Panc1 (cell line): ENCODE measurements at regions not wholly inside any gene's neighbourhood (a gene's known extent, or its start where the extent isn't known, plus 50 kb on each side); places are given as distances from the start of the nearest gene placed in this dataset.
"Not testable (repeated sequence)": the region's sequence is repeated elsewhere in the genome, so short reads cannot be mapped to it uniquely, and the experiment has no call there.

Experiments
- ATAC-seq: fragments of 200-7000 bp; cut with Tn5 transposase; 2 replicates; pipeline ENCODE4 v1.9.1; 2020; ENCODE audit warnings: mild to moderate bottlenecking, moderate library complexity
- BruUV-seq: library from RNA; stranded (reverse); fragments of 400-500 nt; replicated peaks from 2 replicates; lab custom pipeline; 2021; lab: Mats Ljungman, UMichigan
- CTCF ChIA-PET: fragments of 300-600 bp; sonication (Branson Sonifier 250); formaldehyde crosslinking; loops from one replicate; lab custom pipeline; 2022; ENCODE audit warnings: antibody characterized with exemption; lab: Charles Lee
- POLR2A ChIA-PET: fragments of 300-600 bp; sonication (Branson Sonifier 250); formaldehyde crosslinking; loops from one replicate; lab custom pipeline; 2022; ENCODE audit warnings: antibody characterized with exemption; lab: Charles Lee
- DNase-seq: peaks from one replicate; pipeline ENCODE4 v3.0.0-alpha.2; 2010; ENCODE audit warnings: low read depth, low spot score
- H3K27ac ChIP-seq: 2 replicates; pipeline ENCODE4 v1.5.1; 2011; ENCODE audit warnings: mild to moderate bottlenecking, low read length, inconsistent platforms
- H3K27me3 ChIP-seq: fragments of 200-500 bp; sonication (Bioruptor generic); 2 replicates; pipeline ENCODE4 v1.6.0; 2014; ENCODE audit warnings: low read length, inconsistent platforms; ENCODE audit not compliant: control insufficient read depth, insufficient read depth
- H3K36me3 ChIP-seq: fragments of 200-500 bp; sonication (Bioruptor generic); 2 replicates; pipeline ENCODE4 v1.5.1; 2014; ENCODE audit warnings: inconsistent platforms, mild to moderate bottlenecking, low read length, moderate library complexity; ENCODE audit not compliant: control insufficient read depth, insufficient read depth
- H3K4me1 ChIP-seq: 2 replicates; pipeline ENCODE4 v1.5.1; 2011; ENCODE audit warnings: inconsistent platforms, mild to moderate bottlenecking, low read length, moderate library complexity; ENCODE audit not compliant: control insufficient read depth, insufficient read depth
- H3K4me3 ChIP-seq, 2 experiments: 2 replicates each; pipeline ENCODE4 v1.5.1; 2011 to 2012; ENCODE audit warnings: low read depth in 2 of 2, low read length in 2 of 2, mild to moderate bottlenecking in 2 of 2, inconsistent platforms in 1 of 2, moderate library complexity in 1 of 2
- H3K9me3 ChIP-seq: fragments of 200-500 bp; sonication (Bioruptor generic); 2 replicates; pipeline ENCODE4 v1.5.1; 2014; ENCODE audit warnings: low read depth, mild to moderate bottlenecking, inconsistent platforms, low read length, moderate library complexity; ENCODE audit not compliant: control insufficient read depth, insufficient read depth
- POLR2AphosphoS5 ChIP-seq: IDR thresholded peaks from 2 replicates; pipeline ENCODE4 v1.6.1; 2012; ENCODE audit warnings: mild to moderate bottlenecking, low read depth, low read length, moderate library complexity
- SIN3A ChIP-seq: IDR thresholded peaks from 2 replicates; pipeline ENCODE4 v1.6.1; 2012; ENCODE audit warnings: low read depth, mild to moderate bottlenecking, low read length, moderate library complexity, borderline replicate concordance; ENCODE audit not compliant: insufficient read depth
- TCF7L2 ChIP-seq: IDR thresholded peaks from 2 replicates; pipeline ENCODE4 v1.6.1; 2011; ENCODE audit warnings: mild to moderate bottlenecking, low read depth, low read length, inconsistent platforms
- in situ Hi-C: cut with HindIII; loops from 2 replicates; pipeline ENCODE4 v1.10.0; 2016; ENCODE audit warnings: low sequenced_read_pairs, low pct_unique_long_range_greater_than_20kb
- intact Hi-C: fragments of 100-400 bp; cut with micrococcal nuclease; formaldehyde crosslinking; loops from one replicate; pipeline ENCODE4 v1.10.0; 2022; ENCODE audit not compliant: unreplicated experiment
- TF ChIP-seq, protein P1 (sequence below): fragments of 450-650 bp; IDR thresholded peaks from 2 replicates; pipeline ENCODE4 v1.5.1; 2017; ENCODE audit warnings: mild to moderate bottlenecking
- TF ChIP-seq, protein P2 (sequence below), 2 experiments: IDR thresholded peaks; 2 replicates each; pipeline ENCODE4 v1.6.1; 2011 to 2012; ENCODE audit warnings: low read depth in 2 of 2, control low read depth in 1 of 2, low read length in 1 of 2, mild to moderate bottlenecking in 1 of 2, moderate library complexity in 1 of 2; ENCODE audit not compliant: insufficient read depth in 1 of 2

DNA sequence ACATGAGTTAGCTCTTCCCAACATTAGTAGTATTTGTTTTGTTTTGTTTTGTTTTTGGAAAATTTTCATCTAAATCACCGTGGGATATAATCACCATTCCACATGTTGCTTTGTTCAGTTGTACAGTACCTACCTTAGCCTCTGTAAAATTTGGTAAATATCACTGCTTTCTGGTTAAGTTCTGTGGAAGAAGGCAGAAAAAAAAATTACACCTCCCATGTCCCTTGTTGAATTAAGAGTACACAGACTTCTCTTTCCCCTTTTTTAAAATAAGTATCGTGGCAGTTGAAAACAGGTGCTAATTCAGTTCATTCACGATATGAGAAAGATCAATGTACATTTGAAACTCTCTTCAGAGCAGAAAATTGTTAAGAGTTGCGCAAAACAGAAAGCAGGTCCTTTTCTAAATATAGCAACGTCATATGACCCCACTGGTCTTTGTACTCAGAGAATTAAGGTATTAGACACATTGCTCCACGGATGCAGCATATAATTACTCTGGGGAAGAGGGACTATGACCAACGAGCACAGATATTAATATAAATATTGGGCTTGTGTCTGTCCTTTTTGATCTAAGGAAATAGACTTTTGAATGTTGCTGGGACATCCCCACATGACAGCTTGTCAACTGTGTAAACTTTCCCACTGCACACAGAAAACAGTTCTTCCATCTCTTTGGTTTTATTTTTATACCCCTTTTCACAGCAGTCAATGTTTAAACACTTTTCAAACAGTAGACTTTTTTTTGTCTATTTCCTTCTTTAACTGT, 58.6 kb upstream of the ZNF217 start:
- Histone ChIP-seq H3K27ac (peak overlapping the region; percentile 100), H3K27me3 (no peaks in the 10 kb centered on the region), H3K36me3 (no peaks in the 10 kb centered on the region), H3K4me3 (peak overlapping the region in 1 of 2 experiments; percentile 18; a peak in 1 of 4 replicates), H3K9me3 (no peaks in the 10 kb centered on the region), H3K4me1 (peaks cover 46% of the 10 kb centered on the region)
- peak; percentile 32; the same call in 1 of the 2 replicates for ATAC-seq
- DNase-seq: no peak
- intact Hi-C loops (no loop called here), in situ Hi-C loops (no loop called here)
- ChIA-PET CTCF (no interaction called here), POLR2A (interaction anchor here (0.8 to 1.3 kb wide), 2 partner anchors 9 to 10 kb away, joined by 3 to 4 read pairs; no protein-coding TSS in a partner anchor)
- no peak for TF ChIP-seq SIN3A
- TF ChIP-seq, protein P1, sequence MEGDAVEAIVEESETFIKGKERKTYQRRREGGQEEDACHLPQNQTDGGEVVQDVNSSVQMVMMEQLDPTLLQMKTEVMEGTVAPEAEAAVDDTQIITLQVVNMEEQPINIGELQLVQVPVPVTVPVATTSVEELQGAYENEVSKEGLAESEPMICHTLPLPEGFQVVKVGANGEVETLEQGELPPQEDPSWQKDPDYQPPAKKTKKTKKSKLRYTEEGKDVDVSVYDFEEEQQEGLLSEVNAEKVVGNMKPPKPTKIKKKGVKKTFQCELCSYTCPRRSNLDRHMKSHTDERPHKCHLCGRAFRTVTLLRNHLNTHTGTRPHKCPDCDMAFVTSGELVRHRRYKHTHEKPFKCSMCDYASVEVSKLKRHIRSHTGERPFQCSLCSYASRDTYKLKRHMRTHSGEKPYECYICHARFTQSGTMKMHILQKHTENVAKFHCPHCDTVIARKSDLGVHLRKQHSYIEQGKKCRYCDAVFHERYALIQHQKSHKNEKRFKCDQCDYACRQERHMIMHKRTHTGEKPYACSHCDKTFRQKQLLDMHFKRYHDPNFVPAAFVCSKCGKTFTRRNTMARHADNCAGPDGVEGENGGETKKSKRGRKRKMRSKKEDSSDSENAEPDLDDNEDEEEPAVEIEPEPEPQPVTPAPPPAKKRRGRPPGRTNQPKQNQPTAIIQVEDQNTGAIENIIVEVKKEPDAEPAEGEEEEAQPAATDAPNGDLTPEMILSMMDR: no peak
- TF ChIP-seq, protein P2, sequence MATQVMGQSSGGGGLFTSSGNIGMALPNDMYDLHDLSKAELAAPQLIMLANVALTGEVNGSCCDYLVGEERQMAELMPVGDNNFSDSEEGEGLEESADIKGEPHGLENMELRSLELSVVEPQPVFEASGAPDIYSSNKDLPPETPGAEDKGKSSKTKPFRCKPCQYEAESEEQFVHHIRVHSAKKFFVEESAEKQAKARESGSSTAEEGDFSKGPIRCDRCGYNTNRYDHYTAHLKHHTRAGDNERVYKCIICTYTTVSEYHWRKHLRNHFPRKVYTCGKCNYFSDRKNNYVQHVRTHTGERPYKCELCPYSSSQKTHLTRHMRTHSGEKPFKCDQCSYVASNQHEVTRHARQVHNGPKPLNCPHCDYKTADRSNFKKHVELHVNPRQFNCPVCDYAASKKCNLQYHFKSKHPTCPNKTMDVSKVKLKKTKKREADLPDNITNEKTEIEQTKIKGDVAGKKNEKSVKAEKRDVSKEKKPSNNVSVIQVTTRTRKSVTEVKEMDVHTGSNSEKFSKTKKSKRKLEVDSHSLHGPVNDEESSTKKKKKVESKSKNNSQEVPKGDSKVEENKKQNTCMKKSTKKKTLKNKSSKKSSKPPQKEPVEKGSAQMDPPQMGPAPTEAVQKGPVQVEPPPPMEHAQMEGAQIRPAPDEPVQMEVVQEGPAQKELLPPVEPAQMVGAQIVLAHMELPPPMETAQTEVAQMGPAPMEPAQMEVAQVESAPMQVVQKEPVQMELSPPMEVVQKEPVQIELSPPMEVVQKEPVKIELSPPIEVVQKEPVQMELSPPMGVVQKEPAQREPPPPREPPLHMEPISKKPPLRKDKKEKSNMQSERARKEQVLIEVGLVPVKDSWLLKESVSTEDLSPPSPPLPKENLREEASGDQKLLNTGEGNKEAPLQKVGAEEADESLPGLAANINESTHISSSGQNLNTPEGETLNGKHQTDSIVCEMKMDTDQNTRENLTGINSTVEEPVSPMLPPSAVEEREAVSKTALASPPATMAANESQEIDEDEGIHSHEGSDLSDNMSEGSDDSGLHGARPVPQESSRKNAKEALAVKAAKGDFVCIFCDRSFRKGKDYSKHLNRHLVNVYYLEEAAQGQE (IDR thresholded peaks at IDR 0.05; ENCODE audit: insufficient read depth in 1 of 2, low read depth in 2 of 2, low read length in 1 of 2): no peak; a peak in 1 of 4 replicates
- 0 out of 2 replicates have a peak, but pooled peaks have one; percentile 34 for TF ChIP-seq TCF7L2
- no peak for TF ChIP-seq POLR2AphosphoS5
- no TSS peak for BruUV-seq

DNA sequence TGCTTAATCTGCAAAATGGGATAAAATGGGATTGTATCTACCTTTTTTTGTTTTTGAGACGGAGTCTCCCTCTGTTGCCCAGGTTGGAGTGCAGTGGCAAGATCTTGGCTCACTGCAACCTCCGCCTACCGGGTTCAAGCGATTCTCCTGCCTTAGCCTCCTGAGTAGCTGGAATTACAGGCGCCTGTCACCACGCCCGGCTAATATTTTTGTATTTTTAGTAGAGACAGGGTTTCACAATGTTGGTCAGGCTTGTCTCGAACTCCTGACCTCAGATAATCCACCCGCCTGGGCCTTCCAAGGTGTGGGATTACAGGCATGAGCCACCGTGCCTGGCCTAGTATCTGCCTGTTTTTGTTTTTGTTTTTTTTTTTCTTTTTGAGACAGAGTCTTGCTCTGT, 55.9 kb upstream of the ZNF217 start:
- intact Hi-C loops, H3K27me3 ChIP-seq, H3K36me3 ChIP-seq, H3K4me3 ChIP-seq, CTCF ChIA-PET, in situ Hi-C loops, BruUV-seq, H3K9me3 ChIP-seq, ATAC-seq, DNase-seq: not testable (repeated sequence)
- peak overlapping the region; percentile 100; the same call in 1 of the 2 replicates for H3K27ac ChIP-seq
- H3K4me1 ChIP-seq: peaks cover 31% of the 10 kb centered on the region
- POLR2A ChIA-PET: interaction anchor here (0.7 kb wide), 1 partner anchor 39 kb away, joined by 3 read pairs; no protein-coding TSS in a partner anchor

DNA sequence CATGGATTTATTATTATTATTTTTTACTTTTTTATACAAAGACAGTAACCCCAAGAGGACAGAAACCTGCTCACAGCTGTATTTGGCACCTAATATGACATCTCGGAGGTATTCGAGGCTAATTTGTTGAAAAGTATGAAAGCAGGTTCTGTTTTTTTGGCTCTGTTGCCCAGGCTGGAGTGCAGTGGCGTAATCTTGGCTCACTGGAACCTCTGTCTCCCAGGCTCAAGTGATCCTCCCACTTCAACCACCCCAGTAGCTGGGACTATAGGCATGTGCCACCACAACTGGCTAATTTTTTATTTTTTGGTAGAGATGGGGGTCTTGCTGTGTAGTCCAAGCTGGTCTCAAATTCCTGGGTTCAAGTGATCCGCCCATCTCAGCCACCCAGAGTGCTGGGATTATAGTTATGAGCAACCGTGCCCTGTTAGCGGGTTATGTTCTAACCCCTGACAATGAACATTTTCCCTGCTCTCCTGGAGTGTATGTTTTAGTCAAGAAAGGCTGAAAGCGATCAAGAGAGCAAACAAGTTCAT, 53.7 kb upstream of the ZNF217 start:
- no peak for ATAC-seq
- BruUV-seq: no TSS peak
- H3K4me3 ChIP-seq: no peak overlapping the region
- H3K27me3 ChIP-seq: no peaks in the 10 kb centered on the region
- ChIA-PET POLR2A (interaction anchor here (1.0 kb wide), 1 partner anchor 57 kb away, joined by 10 read pairs; no protein-coding TSS in a partner anchor), CTCF (interaction anchor here (0.5 kb wide), 1 partner anchor 287 kb away, joined by 4 read pairs; no protein-coding TSS in a partner anchor)
- in situ Hi-C loops: no loop called here
- no peak for DNase-seq
- H3K36me3 ChIP-seq: no peaks in the 10 kb centered on the region
- no peaks in the 10 kb centered on the region for H3K9me3 ChIP-seq
- intact Hi-C loops: no loop called here
- TF ChIP-seq SIN3A: no peak
- no peak for TF ChIP-seq POLR2AphosphoS5
- TF ChIP-seq, protein P2 (IDR thresholded peaks at IDR 0.05; ENCODE audit: insufficient read depth in 1 of 2, low read depth in 2 of 2, low read length in 1 of 2): no peak
- TF ChIP-seq, protein P1: no peak
- H3K4me1 ChIP-seq: peaks cover 34% of the 10 kb centered on the region
- H3K27ac ChIP-seq: peak overlapping the region; percentile 99
